IMR-90 (cell line): ENCODE measurements at regions not wholly inside any gene's neighbourhood (a gene's known extent, or its start where the extent isn't known, plus 50 kb on each side); places are given as distances from the start of the nearest gene placed in this dataset.
A peak's percentile ranks its signal among the peaks of the same experiment; 100 is the strongest.
"Not testable (repeated sequence)": the region's sequence is repeated elsewhere in the genome, so short reads cannot be mapped to it uniquely, and the experiment has no call there.

ENCODE experiments used
- ATAC-seq: fragments of 200-7000 bp; cut with Tn5 transposase; 2 replicates; pipeline ENCODE4 v1.9.1; 2020; ENCODE audit warnings: low read depth, mild to moderate bottlenecking, moderate library complexity
- BruUV-seq: library from RNA; stranded (reverse); fragments of 400-500 nt; replicated peaks from 2 replicates; lab custom pipeline; 2021; lab: Mats Ljungman, UMichigan
- CTCF ChIA-PET: fragments of 300-600 bp; formaldehyde crosslinking; extraction: SDS; loops from one replicate; lab custom pipeline; 2021; ENCODE audit warnings: antibody characterized with exemption; lab: Yijun Ruan, JAX
- POLR2A ChIA-PET: fragments of 300-600 bp; sonication (Branson Sonifier 250); formaldehyde crosslinking; loops from one replicate; lab custom pipeline; 2022; ENCODE audit warnings: antibody characterized with exemption; ENCODE audit not compliant: unreplicated experiment; lab: Charles Lee
- DNase-seq: peaks from one replicate; pipeline ENCODE4 v3.0.0; 2013
- H2AFZ ChIP-seq: replicated peaks from 2 replicates; pipeline ENCODE3; 2013; ENCODE audit warnings: low read length, mild to moderate bottlenecking; ENCODE audit not compliant: poor library complexity
- H2AK5ac ChIP-seq: 2 replicates; pipeline ENCODE4 v1.6.1; 2013; ENCODE audit warnings: low read depth, low read length, inconsistent platforms
- H2AK9ac ChIP-seq: replicated peaks from 2 replicates; pipeline ENCODE3; 2013; ENCODE audit warnings: mild to moderate bottlenecking, low read depth, low read length, moderate library complexity; ENCODE audit not compliant: poor library complexity
- H2BK120ac ChIP-seq: 2 replicates; pipeline ENCODE4 v1.6.1; 2013; ENCODE audit warnings: low read depth, low read length, inconsistent platforms
- H2BK15ac ChIP-seq: 3 replicates; pipeline ENCODE4 v1.6.1; 2013; ENCODE audit warnings: low read depth, low read length, inconsistent platforms
- H2BK20ac ChIP-seq: 2 replicates; pipeline ENCODE4 v1.6.1; 2013; ENCODE audit warnings: low read depth, mild to moderate bottlenecking, inconsistent platforms, low read length, moderate library complexity
- H2BK5ac ChIP-seq: 2 replicates; pipeline ENCODE4 v1.6.1; 2013; ENCODE audit warnings: mild to moderate bottlenecking, low read depth, low read length, inconsistent platforms; ENCODE audit not compliant: poor library complexity, severe bottlenecking
- H3K14ac ChIP-seq: replicated peaks from 2 replicates; pipeline ENCODE4 v1.6.1; 2013; ENCODE audit warnings: low read depth, low read length, inconsistent platforms
- H3K18ac ChIP-seq: 2 replicates; pipeline ENCODE4 v1.6.1; 2013; ENCODE audit warnings: low read depth, low read length, control low read depth
- H3K23ac ChIP-seq: 2 replicates; pipeline ENCODE4 v1.6.1; 2013; ENCODE audit warnings: low read depth, low read length, inconsistent platforms
- H3K27ac ChIP-seq: 2 replicates; pipeline ENCODE4 v1.5.1; 2013; ENCODE audit warnings: mild to moderate bottlenecking, control low read depth, low read length; ENCODE audit not compliant: insufficient read depth
- H3K27me3 ChIP-seq: 2 replicates; pipeline ENCODE4 v1.6.1; 2013; ENCODE audit warnings: low read length; ENCODE audit not compliant: control insufficient read depth, insufficient read depth
- H3K36me3 ChIP-seq: 2 replicates; pipeline ENCODE4 v1.6.1; 2013; ENCODE audit warnings: low read length, mixed read lengths; ENCODE audit not compliant: control insufficient read depth, insufficient read depth
- H3K4ac ChIP-seq: 2 replicates; pipeline ENCODE4 v1.6.1; 2013; ENCODE audit warnings: low read depth, low read length, inconsistent platforms
- H3K4me1 ChIP-seq: 2 replicates; pipeline ENCODE4 v1.6.1; 2013; ENCODE audit warnings: low read length, mixed read lengths; ENCODE audit not compliant: control insufficient read depth, insufficient read depth
- H3K4me2 ChIP-seq: 2 replicates; pipeline ENCODE4 v1.6.1; 2013; ENCODE audit warnings: low read depth, mild to moderate bottlenecking, control low read depth, low read length, moderate library complexity
- H3K4me3 ChIP-seq: 2 replicates; pipeline ENCODE4 v1.5.1; 2013; ENCODE audit warnings: low read depth, mild to moderate bottlenecking, control low read depth, low read length, moderate library complexity; ENCODE audit not compliant: insufficient read depth
- H3K56ac ChIP-seq: 2 replicates; pipeline ENCODE4 v1.6.1; 2013; ENCODE audit warnings: low read length, inconsistent platforms; ENCODE audit not compliant: insufficient read depth; ENCODE audit errors: extremely low read depth
- H3K79me1 ChIP-seq, 2 experiments: 2 replicates each; pipeline ENCODE4 v1.6.1; 2013; ENCODE audit warnings: low read length in 2 of 2, inconsistent platforms in 1 of 2, low read depth in 1 of 2
- H3K9ac ChIP-seq: 2 replicates; pipeline ENCODE4 v1.6.1; 2013; ENCODE audit warnings: low read depth, low read length, control low read depth
- H3K9me1 ChIP-seq: 2 replicates; pipeline ENCODE4 v1.6.1; 2013; ENCODE audit warnings: low read length, inconsistent platforms; ENCODE audit not compliant: insufficient read depth
- H3K9me3 ChIP-seq: 2 replicates; pipeline ENCODE4 v1.6.1; 2013; ENCODE audit warnings: low read length; ENCODE audit not compliant: control insufficient read depth, insufficient read depth
- H4K20me1 ChIP-seq: 2 replicates; pipeline ENCODE4 v1.6.1; 2013; ENCODE audit warnings: low read length, inconsistent platforms; ENCODE audit not compliant: insufficient read depth
- H4K5ac ChIP-seq: 2 replicates; pipeline ENCODE4 v1.6.1; 2013; ENCODE audit warnings: mild to moderate bottlenecking, low read depth, low read length, control low read depth
- H4K8ac ChIP-seq, 2 experiments: 2 replicates each; pipeline ENCODE4 v1.6.1; 2013; ENCODE audit warnings: low read depth in 2 of 2, low read length in 2 of 2, control low read depth in 1 of 2, inconsistent platforms in 1 of 2
- H4K91ac ChIP-seq: 2 replicates; pipeline ENCODE4 v1.6.1; 2013; ENCODE audit warnings: low read depth, low read length, inconsistent platforms; ENCODE audit not compliant: insufficient read depth
- BHLHE40 ChIP-seq: fragments of 150-350 bp; IDR thresholded peaks from 2 replicates; pipeline ENCODE4 v1.6.1; 2016; ENCODE audit warnings: mild to moderate bottlenecking, low read depth, low read length
- MXI1 ChIP-seq: IDR thresholded peaks from 2 replicates; pipeline ENCODE4 v1.6.1; 2012; ENCODE audit warnings: low read depth, mild to moderate bottlenecking, low read length, moderate library complexity, borderline replicate concordance
- WGBS, 2 experiments: methylation state at CpG; one replicate each; pipeline versions ENCODE4 v1.1.5 to v1.1.7; 2013; ENCODE audit warnings: missing lambda C conversion rate in 2 of 2; ENCODE audit not compliant: insufficient read length in 1 of 2; ENCODE audit errors: extremely low coverage in 2 of 2; 5-methylcytosine and 5-hydroxymethylcytosine counted together
- dilution Hi-C: fragments of 300-500 bp; cut with HindIII; formaldehyde crosslinking; loops from one replicate; pipeline ENCODE4 v1.14.3; 2018; ENCODE audit warnings: low sequenced_read_pairs; ENCODE audit not compliant: unreplicated experiment
- in situ Hi-C: fragments of 300-500 bp; cut with MboI; formaldehyde crosslinking; loops from 3 replicates; pipeline ENCODE4 v1.14.3; 2019; ENCODE audit warnings: low sequenced_read_pairs, inconsistent platforms, mixed read lengths
- intact Hi-C: fragments of 100-400 bp; cut with micrococcal nuclease; formaldehyde crosslinking; loops from 2 replicates; pipeline ENCODE4 v1.10.0; 2022

- no peak overlapping the region for H2AK5ac ChIP-seq
- H3K9ac ChIP-seq, result no peak overlapping the region
- no peak overlapping the region for H3K4me3 ChIP-seq
- POLR2A ChIA-PET, result no interaction called here
- H2BK15ac ChIP-seq, result no peak overlapping the region
- H3K79me1 ChIP-seq, result no peaks in the 10 kb centered on the region
- no peaks in the 10 kb centered on the region for H3K9me3 ChIP-seq
- no peak overlapping the region for H3K27ac ChIP-seq
- CTCF ChIA-PET, result no interaction called here
- intact Hi-C loops (no loop called here), in situ Hi-C loops (no loop called here), dilution Hi-C loops (no loop called here)
- H3K9me1 ChIP-seq, result no peaks in the 10 kb centered on the region
- TF ChIP-seq MXI1, result no peak
- TF ChIP-seq BHLHE40, result no peak
- H2AFZ ChIP-seq, result peak overlapping the region; percentile 36
- no peak overlapping the region for H2BK5ac ChIP-seq
- ATAC-seq (no peak), DNase-seq (no peak)
- H3K14ac ChIP-seq, result no peak overlapping the region
- no peak overlapping the region for H3K23ac ChIP-seq
- no peak overlapping the region for H2AK9ac ChIP-seq
- H3K27me3 ChIP-seq, result no peaks in the 10 kb centered on the region; the same call in 1 of the 2 replicates
- no TSS peak for BruUV-seq
- no peak overlapping the region for H3K18ac ChIP-seq
- H3K4me2 ChIP-seq, result no peak overlapping the region
- no peak overlapping the region for H4K8ac ChIP-seq
- no peaks in the 10 kb centered on the region for H3K4me1 ChIP-seq
- H4K20me1 ChIP-seq, result no peaks in the 10 kb centered on the region
- no peaks in the 10 kb centered on the region for H3K36me3 ChIP-seq
- no peak overlapping the region for H4K91ac ChIP-seq
- H3K56ac ChIP-seq, result no peak overlapping the region
- H2BK120ac ChIP-seq, result no peak overlapping the region
- H4K5ac ChIP-seq, result no peak overlapping the region
- no peak overlapping the region for H2BK20ac ChIP-seq
- WGBS, 2 experiments, result no CpG with 5 or more reads among the region's 11 CpGs
- no peak overlapping the region for H3K4ac ChIP-seq
Observed at GRCh38 chr3:159679900-159680299, 308.7 kb upstream of the IL12A start.

- not testable (repeated sequence) for H3K4me2 ChIP-seq, BruUV-seq
Observed at GRCh38 chr3:159681717-159682116, 306.9 kb upstream of the IL12A start.

More at GRCh38 chr3:159681717-159682116, 306.9 kb upstream of the IL12A start:
- H3K18ac ChIP-seq, DNase-seq, H3K56ac ChIP-seq, H3K4me1 ChIP-seq, H2AFZ ChIP-seq, H2AK9ac ChIP-seq, H4K8ac ChIP-seq, H3K9ac ChIP-seq, H2BK120ac ChIP-seq, H3K27ac ChIP-seq, CTCF ChIA-PET, intact Hi-C loops, POLR2A ChIA-PET, H4K20me1 ChIP-seq, H3K9me1 ChIP-seq, H3K9me3 ChIP-seq, H2BK5ac ChIP-seq, H2BK15ac ChIP-seq, in situ Hi-C loops, H3K4ac ChIP-seq, ATAC-seq, H3K27me3 ChIP-seq, H3K36me3 ChIP-seq, dilution Hi-C loops, H2BK20ac ChIP-seq, H4K91ac ChIP-seq, H3K4me3 ChIP-seq, H2AK5ac ChIP-seq, H3K79me1 ChIP-seq, H4K5ac ChIP-seq, H3K23ac ChIP-seq, H3K14ac ChIP-seq: not testable (repeated sequence)
- no CpG with 5 or more reads among the region's 5 CpGs for WGBS, 2 experiments
